GM12878 (cell line): ENCODE measurements at regions not wholly inside any gene's neighbourhood (a gene's known extent, or its start where the extent isn't known, plus 50 kb on each side); places are given as distances from the start of the nearest gene placed in this dataset.

Source experiments
- ATAC-seq: fragments of 200-7000 bp; cut with Tn5 transposase; 3 replicates; pipeline ENCODE4 v1.9.1; 2020; ENCODE audit warnings: mild to moderate bottlenecking, moderate library complexity
- BruUV-seq: library from RNA; stranded (reverse); fragments of 400-500 nt; replicated peaks from 2 replicates; lab custom pipeline; 2021; lab: Mats Ljungman, UMichigan
- CTCF ChIA-PET: fragments of 300-600 bp; sonication (Branson Sonifier 250); formaldehyde crosslinking; extraction: SDS; loops from one replicate; lab custom pipeline; 2021; ENCODE audit warnings: inconsistent platforms; lab: Yijun Ruan, JAX
- POLR2A ChIA-PET: fragments of 350-600 bp; formaldehyde crosslinking; extraction: SDS; loops from one replicate; lab custom pipeline; 2021; ENCODE audit warnings: inconsistent platforms; lab: Charles Lee
- RAD21 ChIA-PET: fragments of 300-600 bp; sonication (Branson Sonifier 250); formaldehyde crosslinking; loops from one replicate; lab custom pipeline; 2023; ENCODE audit warnings: antibody characterized with exemption; ENCODE audit not compliant: unreplicated experiment; lab: Charles Lee
- SMC1A ChIA-PET: fragments of 300-600 bp; sonication (Branson Sonifier 250); formaldehyde crosslinking; loops from one replicate; lab custom pipeline; 2023; ENCODE audit not compliant: unreplicated experiment, uncharacterized antibody; lab: Charles Lee
- DNase-seq: peaks from one replicate; pipeline ENCODE4 v3.0.0-alpha.2; 2011; ENCODE audit warnings: low read depth, low spot score
- FAIRE-seq: peaks from 3 replicates; lab custom pipeline; 2011; peaks lifted over from hg19 to GRCh38; lab: Jason Lieb, UNC
- H2AFZ ChIP-seq: 2 replicates; pipeline ENCODE4 v1.6.0; 2011; ENCODE audit warnings: low read depth, low read length, control low read depth; ENCODE audit not compliant: control insufficient read depth
- H3K27ac ChIP-seq: 2 replicates; pipeline ENCODE4 v1.5.1; 2011; ENCODE audit warnings: control low read depth; ENCODE audit not compliant: control insufficient read depth, insufficient read depth
- H3K27me3 ChIP-seq, 2 experiments: replicated peaks in 1 of 2; 2 replicates each; pipeline versions ENCODE4 v1.6.0 to v1.6.1; 2011; ENCODE audit warnings: low read length in 1 of 2; ENCODE audit not compliant: control insufficient read depth in 2 of 2, insufficient read depth in 2 of 2
- H3K36me3 ChIP-seq, 2 experiments: 2 replicates each; pipeline ENCODE4 v1.5.1; 2011; ENCODE audit warnings: low read length in 1 of 2; ENCODE audit not compliant: control insufficient read depth in 2 of 2, insufficient read depth in 2 of 2
- H3K4me1 ChIP-seq: 2 replicates; pipeline ENCODE4 v1.6.1; 2011; ENCODE audit warnings: mild to moderate bottlenecking, low read length, moderate library complexity, mixed read lengths; ENCODE audit not compliant: control insufficient read depth, insufficient read depth
- H3K4me2 ChIP-seq: 2 replicates; pipeline ENCODE4 v1.6.0; 2011; ENCODE audit warnings: control low read depth; ENCODE audit not compliant: control insufficient read depth, insufficient read depth
- H3K4me3 ChIP-seq: fragments of 200-600 bp; sonication (generic); 2 replicates; pipeline ENCODE4 v1.5.1; 2016
- H3K79me2 ChIP-seq: 2 replicates; pipeline ENCODE4 v1.6.0; 2011; ENCODE audit warnings: low read length; ENCODE audit not compliant: control insufficient read depth, insufficient read depth
- H3K9ac ChIP-seq: 2 replicates; pipeline ENCODE4 v1.8.0; 2011; ENCODE audit warnings: low read length, control low read depth, mixed read lengths; ENCODE audit not compliant: control insufficient read depth, insufficient read depth
- H3K9me3 ChIP-seq: replicated peaks from 3 replicates; pipeline ENCODE4 v1.5.1; 2011; ENCODE audit warnings: mild to moderate bottlenecking, low read length; ENCODE audit not compliant: control insufficient read depth, insufficient read depth
- H4K20me1 ChIP-seq: 2 replicates; pipeline ENCODE4 v1.6.0; 2011; ENCODE audit not compliant: control insufficient read depth, insufficient read depth
- BCL3 ChIP-seq: IDR thresholded peaks from 2 replicates; pipeline ENCODE4 v1.6.1; 2011; ENCODE audit warnings: borderline replicate concordance, low read depth, mild to moderate bottlenecking, moderate library complexity, low read length; ENCODE audit not compliant: insufficient read depth, poor library complexity, severe bottlenecking
- CEBPZ ChIP-seq: fragments of 150-350 bp; IDR thresholded peaks from 2 replicates; pipeline ENCODE4 v1.6.1; 2016; ENCODE audit warnings: low read depth, low read length
- HDAC6 ChIP-seq: fragments of 200-600 bp; sonication (generic); IDR thresholded peaks from one replicate; pipeline ENCODE4 v1.8.0; 2017; ENCODE audit warnings: antibody characterized with exemption; ENCODE audit not compliant: unreplicated experiment
- MYB ChIP-seq: fragments of 150-350 bp; IDR thresholded peaks from 2 replicates; pipeline ENCODE4 v1.6.1; 2014; ENCODE audit warnings: mild to moderate bottlenecking, low read depth, low read length, borderline replicate concordance
- NBN ChIP-seq: fragments of 450-650 bp; IDR thresholded peaks from 2 replicates; pipeline ENCODE4 v1.6.1; 2016
- NFYB ChIP-seq: IDR thresholded peaks from 2 replicates; pipeline ENCODE4 v1.6.1; 2011; ENCODE audit warnings: low read depth, mild to moderate bottlenecking, low read length, improper control_type of control experiment, moderate library complexity; ENCODE audit not compliant: insufficient read depth
- TBL1XR1 ChIP-seq: IDR thresholded peaks from 2 replicates; pipeline ENCODE4 v1.6.1; 2012; ENCODE audit warnings: low read depth, low read length, improper control_type of control experiment
- ZBTB40 ChIP-seq: fragments of 450-650 bp; IDR thresholded peaks from 2 replicates; pipeline ENCODE4 v1.6.1; 2016; ENCODE audit warnings: mild to moderate bottlenecking, moderate library complexity, borderline replicate concordance
- ZNF687 ChIP-seq: fragments of 450-650 bp; IDR thresholded peaks from 2 replicates; pipeline ENCODE4 v1.6.1; 2017; ENCODE audit warnings: mild to moderate bottlenecking, moderate library complexity
- ZZZ3 ChIP-seq: IDR thresholded peaks from 2 replicates; pipeline ENCODE4 v1.6.1; 2011; ENCODE audit warnings: low read depth; ENCODE audit not compliant: control insufficient read depth, insufficient read length
- in situ Hi-C: fragments of 300-500 bp; cut with MboI; formaldehyde crosslinking; loops from 9 replicates; pipeline ENCODE4 v1.14.3; 2018; ENCODE audit warnings: mixed read lengths
- intact Hi-C: fragments of 100-400 bp; cut with micrococcal nuclease; formaldehyde crosslinking; loops from one replicate; pipeline ENCODE4 v1.14.2; 2022; ENCODE audit not compliant: unreplicated experiment

GRCh38 chr1:232409584-232409983, 220.3 kb downstream of the SIPA1L2 start:
- FAIRE-seq = no peak
- no TSS peak for BruUV-seq
- Histone ChIP-seq H4K20me1 (no peaks in the 10 kb centered on the region), H3K79me2 (no peaks in the 10 kb centered on the region), H3K9me3 (peaks cover 1% of the 10 kb centered on the region; the same call in 2 of the 3 replicates), H3K4me3 (no peak overlapping the region), H3K36me3 (no peaks in the 10 kb centered on the region), H3K9ac (no peak overlapping the region), H2AFZ (no peak overlapping the region), H3K27me3 (no peaks in the 10 kb centered on the region), H3K4me2 (no peak overlapping the region), H3K4me1 (no peaks in the 10 kb centered on the region), H3K27ac (no peak overlapping the region)
- no peak for DNase-seq
- no peak for ATAC-seq
- ChIA-PET CTCF (no interaction called here), SMC1A (no interaction called here), POLR2A (no interaction called here), RAD21 (no interaction called here)
- intact Hi-C loops = no loop called here
- in situ Hi-C loops = no loop called here
- no peak for TF ChIP-seq NBN
- TF ChIP-seq BCL3 = no peak
- no peak for TF ChIP-seq TBL1XR1
- no peak for TF ChIP-seq NFYB
- TF ChIP-seq ZBTB40 = no peak
- no peak for TF ChIP-seq ZNF687
- TF ChIP-seq ZZZ3 = no peak
- TF ChIP-seq HDAC6 = no peak
- TF ChIP-seq CEBPZ = no peak
- no peak for TF ChIP-seq MYB
